ENCODE measurements at regions not wholly inside any gene's neighbourhood (a gene's known extent, or its start where the extent isn't known, plus 50 kb on each side); places are given as distances from the start of the nearest gene placed in this dataset.

Small RNA genes lying in the stretch of these regions (small RNA-seq; reads per million reads assigned to genes)
- gene RN7SL820P = 0 reads per million in 2 experiments

All from SK-MEL-5 (cell line).